ENCODE measurements at regions not wholly inside any gene's neighbourhood (a gene's known extent, or its start where the extent isn't known, plus 50 kb on each side); places are given as distances from the start of the nearest gene placed in this dataset.

Small RNA genes lying in the stretch of these regions (microRNA-seq; reads per million reads assigned to microRNA genes)
- gene MIR4771-1, result 0 reads per million in 2 donors
